HG03159 (cell line): ENCODE measurements at regions not wholly inside any gene's neighbourhood (a gene's known extent, or its start where the extent isn't known, plus 50 kb on each side); places are given as distances from the start of the nearest gene placed in this dataset.

Experiments used
- ATAC-seq: cut with Tn5 transposase; IDR thresholded peaks from one replicate; pipeline ENCODE4 v1.9.1; 2021; ENCODE audit warnings: mild to moderate bottlenecking, moderate library complexity; ENCODE audit not compliant: unreplicated experiment

- no peak for ATAC-seq
These were observed 197.8 kb downstream of the FSCB start for GRCh38 chr14:44309331-44309730.

GRCh38 chr14:44300916-44301315, 206.2 kb downstream of the FSCB start:
- no peak for ATAC-seq

- no peak for ATAC-seq
These were observed 209.6 kb downstream of the FSCB start for GRCh38 chr14:44297437-44297836.

- no peak for ATAC-seq
These were observed 215.6 kb downstream of the FSCB start for GRCh38 chr14:44291366-44291915.

GRCh38 chr14:44287858-44288257, 219.2 kb downstream of the FSCB start:
- ATAC-seq = no peak

GRCh38 chr14:44286201-44286600, 220.9 kb downstream of the FSCB start:
- no peak for ATAC-seq

GRCh38 chr14:44283836-44284235, 223.2 kb downstream of the FSCB start:
- ATAC-seq = no peak

GRCh38 chr14:44279357-44279756, 227.7 kb downstream of the FSCB start:
- ATAC-seq = no peak

GRCh38 chr14:44271637-44272036, 235.4 kb downstream of the FSCB start:
- ATAC-seq = no peak

GRCh38 chr14:44271006-44271405, 236.1 kb downstream of the FSCB start:
- no peak for ATAC-seq

- no peak for ATAC-seq
These were observed 241.8 kb downstream of the FSCB start for GRCh38 chr14:44265246-44265645.

GRCh38 chr14:44215660-44216059, 291.4 kb downstream of the FSCB start:
- ATAC-seq = no peak

- ATAC-seq = no peak
These were observed 295.4 kb downstream of the FSCB start for GRCh38 chr14:44211718-44212117.

- no peak for ATAC-seq
These were observed 302.8 kb downstream of the FSCB start for GRCh38 chr14:44204061-44204835.

GRCh38 chr14:44180975-44181374, 326.1 kb downstream of the FSCB start:
- ATAC-seq = no peak

GRCh38 chr14:44170556-44170955, 336.5 kb downstream of the FSCB start:
- no peak for ATAC-seq

GRCh38 chr14:44170101-44170500, 337.0 kb downstream of the FSCB start:
- ATAC-seq = no peak

GRCh38 chr14:44168566-44168965, 338.5 kb downstream of the FSCB start:
- no peak for ATAC-seq

GRCh38 chr14:44166611-44167010, 340.5 kb downstream of the FSCB start:
- no peak for ATAC-seq

GRCh38 chr14:44165936-44166335, 341.1 kb downstream of the FSCB start:
- ATAC-seq = no peak

- no peak for ATAC-seq
These were observed 341.8 kb downstream of the FSCB start for GRCh38 chr14:44165286-44165685.

- ATAC-seq = no peak
These were observed 343.1 kb downstream of the FSCB start for GRCh38 chr14:44163946-44164345.

GRCh38 chr14:44162197-44162596, 344.9 kb downstream of the FSCB start:
- no peak for ATAC-seq
